Activated CD8-positive, alpha-beta memory T cell treated with anti-CD3 and anti-CD28 coated beads for 36 hours (primary cell): ENCODE measurements at regions not wholly inside any gene's neighbourhood (a gene's known extent, or its start where the extent isn't known, plus 50 kb on each side); places are given as distances from the start of the nearest gene placed in this dataset.

Experiments
- CTCF ChIA-PET: fragments of 350-600 bp; sonication (Branson Sonifier 250); formaldehyde crosslinking; loops from one replicate; lab custom pipeline; 2021; ENCODE audit warnings: antibody characterized with exemption; lab: Charles Lee
- POLR2A ChIA-PET: fragments of 350-600 bp; sonication (Branson Sonifier 250); formaldehyde crosslinking; loops from one replicate; lab custom pipeline; 2021; ENCODE audit warnings: antibody characterized with exemption; lab: Charles Lee

GRCh38 chr12:93944911-93945310 lies 203.5 kb upstream of the PLXNC1 start:
- POLR2A ChIA-PET, result no interaction called here
- CTCF ChIA-PET, result no interaction called here

- CTCF ChIA-PET, result no interaction called here
Measured at GRCh38 chr12:93946542-93947150, 201.7 kb upstream of the PLXNC1 start.

GRCh38 chr12:93947486-93947885 lies 200.9 kb upstream of the PLXNC1 start:
- POLR2A ChIA-PET, result no interaction called here

More at GRCh38 chr12:93946542-93947150, 201.7 kb upstream of the PLXNC1 start:
- POLR2A ChIA-PET, result no interaction called here

GRCh38 chr12:93950311-93950710 lies 198.1 kb upstream of the PLXNC1 start:
- POLR2A ChIA-PET, result no interaction called here
- CTCF ChIA-PET, result no interaction called here

More at GRCh38 chr12:93947486-93947885, 200.9 kb upstream of the PLXNC1 start:
- CTCF ChIA-PET, result no interaction called here

- ChIA-PET CTCF (no interaction called here), POLR2A (no interaction called here)
Measured at GRCh38 chr12:93954166-93955112, 193.9 kb upstream of the PLXNC1 start.

GRCh38 chr12:93956551-93956950 lies 191.8 kb upstream of the PLXNC1 start:
- POLR2A ChIA-PET, result no interaction called here
- CTCF ChIA-PET, result no interaction called here

GRCh38 chr12:93957168-93957567 lies 191.2 kb upstream of the PLXNC1 start:
- ChIA-PET CTCF (no interaction called here), POLR2A (no interaction called here)

- ChIA-PET CTCF (no interaction called here), POLR2A (no interaction called here)
Measured at GRCh38 chr12:93957870-93958269, 190.5 kb upstream of the PLXNC1 start.

- CTCF ChIA-PET, result interaction anchor here (0.7 kb wide), 1 partner anchor 867 kb away, joined by 3 read pairs; no protein-coding TSS in a partner anchor
Measured at GRCh38 chr12:93959657-93960056, 188.7 kb upstream of the PLXNC1 start.

GRCh38 chr12:93960521-93960920 lies 187.9 kb upstream of the PLXNC1 start:
- CTCF ChIA-PET, result interaction anchor here (0.7 kb wide), 1 partner anchor 868 kb away, joined by 3 read pairs; no protein-coding TSS in a partner anchor
- POLR2A ChIA-PET, result no interaction called here

More at GRCh38 chr12:93959657-93960056, 188.7 kb upstream of the PLXNC1 start:
- POLR2A ChIA-PET, result no interaction called here

GRCh38 chr12:93962336-93962735 lies 186.0 kb upstream of the PLXNC1 start:
- POLR2A ChIA-PET, result no interaction called here
- CTCF ChIA-PET, result interaction anchor here (1.3 kb wide), 1 partner anchor 139 kb away, joined by 3 read pairs; no protein-coding TSS in a partner anchor

- POLR2A ChIA-PET, result no interaction called here
- CTCF ChIA-PET, result no interaction called here
Measured at GRCh38 chr12:93964936-93965335, 183.4 kb upstream of the PLXNC1 start.

- CTCF ChIA-PET, result no interaction called here
- POLR2A ChIA-PET, result no interaction called here
Measured at GRCh38 chr12:93966516-93967133, 181.8 kb upstream of the PLXNC1 start.

- POLR2A ChIA-PET, result no interaction called here
- CTCF ChIA-PET, result no interaction called here
Measured at GRCh38 chr12:93967454-93967853, 180.9 kb upstream of the PLXNC1 start.

- POLR2A ChIA-PET, result no interaction called here
- CTCF ChIA-PET, result no interaction called here
Measured at GRCh38 chr12:93968536-93969285, 179.7 kb upstream of the PLXNC1 start.

GRCh38 chr12:93970900-93971688 lies 177.3 kb upstream of the PLXNC1 start:
- CTCF ChIA-PET, result no interaction called here

GRCh38 chr12:93972411-93973208 lies 175.8 kb upstream of the PLXNC1 start:
- ChIA-PET CTCF (no interaction called here), POLR2A (no interaction called here)

More at GRCh38 chr12:93970900-93971688, 177.3 kb upstream of the PLXNC1 start:
- POLR2A ChIA-PET, result no interaction called here

- CTCF ChIA-PET, result no interaction called here
- POLR2A ChIA-PET, result no interaction called here
Measured at GRCh38 chr12:93974252-93974651, 174.1 kb upstream of the PLXNC1 start.
